OCI-M1 (cell line): ENCODE measurements at regions not wholly inside any gene's neighbourhood (a gene's known extent, or its start where the extent isn't known, plus 50 kb on each side); places are given as distances from the start of the nearest gene placed in this dataset.
A peak's percentile ranks its signal among the peaks of the same experiment; 100 is the strongest.

Experiments
- DNase-seq: peaks from one replicate; lab custom pipeline; 2025; lab: John Stamatoyannopoulos, UW

DNA sequence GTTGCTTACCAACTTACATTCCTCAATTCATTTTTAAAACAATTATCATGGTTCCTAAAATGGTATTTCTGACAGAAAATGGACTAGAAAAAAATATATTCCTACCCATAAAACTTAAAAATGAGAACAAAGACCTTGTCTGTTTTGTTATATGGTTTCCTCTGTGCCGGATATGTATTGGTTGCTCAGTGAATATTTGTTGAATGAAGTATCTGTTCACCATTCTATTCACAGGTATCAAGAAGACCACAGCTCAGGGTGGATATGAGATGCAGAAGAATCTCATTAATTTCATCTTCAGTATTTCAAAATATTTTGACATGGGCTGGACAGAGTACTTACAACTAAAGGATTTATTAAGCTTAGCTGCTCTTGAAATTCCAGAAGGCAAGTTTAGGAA, 58.1 kb downstream of the TUSC7 start:
- DNase-seq: no peak

DNA sequence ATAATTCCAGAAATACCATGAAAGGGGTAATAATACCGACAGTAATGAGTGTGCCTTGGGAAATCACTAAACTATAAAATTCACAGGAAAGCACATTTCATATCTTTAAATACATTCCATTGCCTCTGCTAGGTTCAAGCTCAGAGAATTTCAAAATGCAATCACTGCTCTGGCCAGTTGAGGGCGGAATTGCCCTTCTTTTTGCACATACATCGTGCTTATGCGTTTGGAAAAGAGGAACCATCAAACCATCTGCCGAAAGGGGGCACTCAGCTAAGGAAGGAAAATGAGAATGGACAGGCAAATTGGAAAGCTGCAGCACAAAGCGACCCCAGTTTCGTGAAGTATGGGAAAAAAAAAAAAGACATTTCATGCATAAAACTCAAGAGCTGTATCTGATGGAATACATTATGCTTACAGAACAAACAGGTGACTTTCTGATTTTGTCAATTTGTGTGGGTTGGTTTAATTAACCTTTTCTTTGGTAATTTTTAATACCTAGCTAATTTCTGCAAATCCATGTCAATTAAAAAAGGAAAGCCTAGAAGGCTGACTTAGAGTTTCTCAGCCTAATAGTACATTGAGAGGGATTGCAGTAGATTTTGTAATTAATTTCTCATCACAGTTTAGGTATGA, 61.4 kb downstream of the TUSC7 start:
- peak; percentile 92 for DNase-seq

DNA sequence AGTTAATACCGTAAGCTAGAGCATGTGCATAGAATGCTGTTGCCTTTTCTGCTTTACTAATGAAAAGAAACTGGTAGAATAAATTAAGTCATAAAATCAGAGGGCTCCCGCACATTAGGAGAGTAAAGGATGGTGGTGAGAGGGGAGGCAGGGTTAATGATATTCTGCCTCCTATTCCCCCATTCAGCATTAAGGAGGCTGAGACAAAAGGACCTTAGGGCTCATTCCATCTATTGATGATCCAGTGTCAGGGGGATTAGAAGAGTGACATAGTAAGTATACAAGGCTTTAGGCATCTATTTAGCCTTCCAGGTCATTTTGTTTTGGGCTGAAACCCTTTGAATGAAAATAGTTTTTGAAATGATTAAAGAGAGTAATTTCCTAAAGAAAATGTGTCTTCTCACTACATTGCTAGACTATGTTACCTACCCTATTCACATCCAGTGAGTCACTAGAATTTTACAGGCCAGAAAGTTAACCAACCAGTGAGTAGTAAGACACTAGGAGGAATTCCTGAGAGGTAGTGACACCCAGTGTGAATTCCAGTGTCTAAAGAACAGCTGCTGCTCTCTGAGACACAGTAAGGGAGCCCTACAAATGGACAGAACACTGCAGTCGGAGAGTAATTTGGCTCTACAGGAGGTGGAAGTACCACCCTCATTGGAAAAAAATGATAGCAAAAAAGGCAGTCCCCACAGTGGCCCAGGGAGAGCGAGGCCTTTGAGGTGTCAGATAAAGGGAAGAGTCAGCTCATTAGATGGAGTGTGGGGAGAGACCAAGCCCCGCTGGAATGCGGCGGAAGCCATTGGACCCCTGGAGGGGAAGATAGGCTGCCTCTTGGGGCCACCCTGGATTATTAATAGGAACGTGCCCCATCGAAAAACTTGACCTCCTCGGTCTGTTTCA, 67.6 kb downstream of the TUSC7 start:
- no peak for DNase-seq

DNA sequence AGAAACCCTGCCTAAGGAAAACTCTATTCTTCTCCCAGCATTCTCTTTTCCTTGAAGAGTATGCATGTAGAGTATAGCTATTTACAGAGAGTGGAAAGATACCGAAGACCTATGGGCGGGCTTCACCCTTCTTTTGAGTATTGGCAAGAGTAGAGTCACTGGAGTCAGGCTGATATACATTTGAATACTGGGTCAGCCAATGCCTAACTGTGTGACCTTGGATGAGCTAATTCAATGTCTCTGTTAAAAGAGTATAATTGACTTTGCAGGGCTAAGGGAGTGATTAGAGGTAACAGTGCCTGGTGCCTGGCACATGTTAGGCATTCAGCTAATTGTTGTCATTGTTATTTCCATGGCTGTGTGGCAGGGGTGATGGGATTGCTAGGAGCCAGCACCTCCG, 75.6 kb downstream of the TUSC7 start:
- DNase-seq: no peak

DNA sequence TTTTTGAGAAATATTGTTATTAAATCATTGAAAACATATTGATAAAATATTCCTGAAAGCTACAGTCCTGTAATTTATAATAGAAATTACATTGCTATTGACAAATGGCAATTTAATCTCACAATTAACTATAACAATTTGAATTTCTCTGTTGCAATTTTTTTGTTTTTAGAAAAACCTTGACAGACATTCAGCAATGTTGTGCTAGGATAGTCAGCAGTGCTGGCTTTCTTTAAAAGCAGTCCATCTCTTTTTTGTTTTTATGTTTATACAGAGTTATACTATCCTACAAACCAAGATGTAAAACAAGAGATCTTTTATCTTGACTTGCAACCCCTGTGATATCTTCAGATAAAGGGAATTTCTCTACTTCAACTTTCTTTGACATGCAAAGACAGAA, 93.1 kb downstream of the TUSC7 start:
- DNase-seq: no peak

DNA sequence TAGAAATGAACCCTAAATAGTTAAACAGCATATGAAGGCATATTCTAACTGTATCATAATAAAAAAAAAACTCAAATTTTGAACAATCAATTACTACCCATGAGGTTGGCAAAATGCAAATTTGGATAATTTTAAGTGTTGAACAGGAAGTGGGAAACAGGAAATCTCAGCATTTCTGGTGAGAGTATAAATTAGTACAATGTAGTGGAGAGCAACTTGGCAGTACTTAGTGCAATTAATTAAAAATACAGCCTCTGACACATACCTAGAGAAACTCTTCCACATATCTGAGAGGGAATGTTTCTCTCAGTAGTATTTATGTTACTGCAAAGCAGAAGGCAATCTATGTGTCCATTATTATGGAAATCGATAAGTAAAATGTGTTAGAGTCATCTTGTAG, 96.8 kb downstream of the TUSC7 start:
- no peak for DNase-seq

DNA sequence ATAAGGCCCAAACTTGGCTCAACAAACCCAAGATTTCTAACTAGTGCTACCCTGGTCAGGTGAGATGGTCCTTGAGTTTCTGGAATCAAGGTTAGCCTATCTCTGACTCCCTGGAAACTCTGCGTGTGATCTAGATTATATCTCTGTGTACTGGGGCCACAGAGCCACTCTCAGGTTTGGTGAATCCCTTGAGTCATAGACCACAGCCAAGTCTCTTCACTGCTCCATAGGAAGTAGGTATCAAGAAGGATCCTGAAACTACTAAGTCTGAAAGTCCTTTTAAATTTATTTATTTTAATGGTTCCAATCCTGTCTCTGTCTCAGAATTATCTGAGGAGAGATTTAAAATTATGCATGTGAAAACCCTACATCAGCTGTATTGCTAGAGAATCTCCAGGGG, 99.1 kb downstream of the TUSC7 start:
- no peak for DNase-seq

DNA sequence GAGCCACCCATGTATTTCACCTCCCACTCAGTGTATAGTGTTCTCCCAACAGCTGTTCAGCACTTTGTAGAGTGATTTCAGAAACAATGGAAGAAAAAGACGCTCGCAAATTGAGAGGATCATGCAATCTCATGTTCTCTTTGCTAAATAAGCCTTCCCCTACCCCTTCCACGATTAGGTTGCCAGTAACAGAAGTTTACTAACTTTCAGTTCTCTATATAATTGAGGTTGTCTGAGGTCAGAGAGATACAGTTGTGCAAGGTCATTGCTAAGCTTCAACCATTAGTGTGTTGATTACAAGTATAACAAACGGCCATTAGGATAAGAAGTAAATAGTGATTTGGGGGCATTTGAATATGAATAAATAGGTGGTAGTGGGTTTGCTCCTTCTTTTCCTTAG, 99.6 kb downstream of the TUSC7 start:
- DNase-seq: peak; percentile 18

DNA sequence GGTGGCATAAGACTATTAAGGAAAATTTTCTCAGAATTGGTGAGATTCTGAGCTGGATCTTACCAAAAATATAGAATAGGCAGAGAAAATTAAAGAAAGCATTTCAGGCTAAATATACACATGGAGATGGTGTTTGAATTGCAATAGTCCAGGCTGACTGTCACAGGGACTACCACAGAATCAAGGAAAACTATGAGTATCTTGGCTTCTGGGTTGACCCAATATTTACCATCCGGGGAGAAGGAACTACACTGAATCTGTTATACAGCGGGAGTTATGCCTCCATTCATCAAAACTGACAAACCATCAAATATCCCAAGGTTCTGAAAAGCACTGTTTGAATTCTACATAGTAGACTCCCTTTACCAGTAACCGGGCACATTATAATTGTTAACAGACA, 102.2 kb downstream of the TUSC7 start:
- DNase-seq: no peak

DNA sequence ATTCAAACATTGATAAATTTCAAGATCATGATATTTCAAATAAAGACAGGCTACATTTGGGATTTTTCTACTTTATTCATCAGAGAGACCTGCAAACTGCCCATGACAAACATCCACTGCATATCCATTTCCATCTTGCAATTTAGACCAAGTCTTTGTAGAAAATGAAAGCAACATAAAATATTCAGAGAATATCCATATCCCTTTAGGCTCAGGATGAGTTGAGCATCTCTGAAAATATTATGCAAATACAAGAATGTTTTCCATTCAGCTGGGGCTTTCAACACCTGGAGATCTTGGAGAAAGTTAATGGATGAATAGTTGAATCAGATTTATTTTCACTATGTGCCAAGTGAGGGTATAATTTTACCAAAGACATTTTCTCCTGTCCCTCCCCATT, 103.4 kb downstream of the TUSC7 start:
- DNase-seq: no peak

DNA sequence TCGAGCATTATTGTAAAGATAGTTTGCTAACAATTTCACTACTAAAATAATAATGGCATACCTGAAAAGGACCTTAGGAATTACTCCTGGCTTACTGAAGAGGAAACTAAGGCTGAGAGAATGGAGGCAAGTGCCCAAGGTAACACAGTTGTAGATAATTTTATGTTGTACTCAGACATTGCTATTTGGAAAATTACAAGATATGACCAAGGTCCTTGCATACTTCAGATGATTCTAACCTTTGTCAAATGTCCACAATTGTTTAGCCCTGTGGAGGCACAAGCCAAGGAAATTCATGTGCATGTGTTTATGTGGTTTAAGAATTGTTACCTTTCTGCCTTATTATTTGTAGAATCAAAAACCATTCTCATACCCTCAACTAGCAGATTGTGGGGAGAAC, 105.7 kb downstream of the TUSC7 start:
- DNase-seq: no peak

DNA sequence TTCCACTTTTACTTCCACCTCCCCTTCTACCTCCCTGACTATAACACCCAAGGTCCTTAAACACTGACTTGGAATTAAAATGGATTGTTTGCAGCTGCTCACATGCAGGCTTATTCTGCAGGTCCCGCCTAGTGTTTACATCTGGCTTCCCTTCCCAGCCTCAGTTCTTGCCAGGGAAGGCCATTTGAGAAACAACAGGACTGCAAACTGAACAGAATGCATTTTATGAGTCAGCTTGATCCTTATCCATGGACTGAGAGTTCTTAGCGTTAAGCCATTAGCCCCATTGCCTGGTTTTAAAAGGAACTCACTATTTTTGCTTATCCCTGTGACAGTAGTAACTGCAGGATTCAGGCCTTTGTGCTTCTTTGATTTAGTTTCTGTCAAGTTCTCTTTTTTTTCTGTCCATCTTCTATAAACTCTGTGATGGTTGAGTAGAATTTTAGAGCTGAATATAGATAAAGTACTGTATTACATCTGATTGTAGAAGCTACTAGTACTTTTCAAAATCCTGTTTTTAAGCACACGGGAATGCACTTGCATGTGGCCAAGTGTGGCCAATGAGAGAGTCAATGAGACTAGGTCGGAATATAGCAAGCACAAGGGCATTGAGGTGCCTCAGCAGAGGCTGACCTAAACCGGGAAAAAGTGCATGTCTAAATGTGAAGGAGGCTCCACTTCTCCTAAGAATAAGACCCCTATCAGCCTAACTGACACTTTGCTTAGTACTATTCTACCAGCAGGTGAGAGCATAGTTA, 106.4 kb downstream of the TUSC7 start:
- DNase-seq: peak; percentile 39

DNA sequence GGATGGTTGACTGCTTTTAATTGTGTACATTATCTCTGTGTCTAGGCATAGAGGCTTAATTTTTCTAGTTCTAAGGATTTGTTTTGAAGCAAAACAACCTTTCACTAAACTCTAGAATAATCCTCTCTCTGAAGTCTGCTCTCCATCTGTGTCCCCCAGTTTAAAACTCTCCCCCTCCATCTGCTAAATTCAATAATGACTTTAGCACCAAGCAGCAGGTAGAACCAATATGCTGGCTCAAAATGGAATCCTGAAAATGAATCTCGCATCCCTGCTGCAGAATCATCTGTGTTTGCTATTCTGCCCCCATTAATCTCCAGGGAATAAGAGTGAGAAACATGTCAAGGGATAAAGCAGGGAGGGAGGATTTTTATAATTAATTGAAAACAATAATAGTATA, 111.8 kb downstream of the TUSC7 start:
- DNase-seq: no peak

DNA sequence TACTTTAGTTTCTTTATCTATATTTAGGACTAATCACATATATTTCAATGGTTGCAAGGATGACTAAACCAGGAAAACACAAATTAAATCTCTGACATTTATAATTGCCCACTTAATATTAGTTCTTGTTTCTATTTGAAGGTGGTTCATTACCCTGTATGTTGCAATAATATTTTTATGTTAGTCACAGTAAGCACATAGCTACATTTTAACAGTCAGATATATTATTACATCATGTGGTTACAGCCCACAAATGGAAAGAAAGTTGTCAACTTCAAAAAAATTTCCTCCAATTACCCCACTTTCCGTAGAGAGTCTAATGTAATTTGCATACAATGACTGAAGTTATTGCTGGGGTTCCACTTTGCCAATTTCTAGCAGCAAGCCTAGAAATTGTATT, 114.6 kb downstream of the TUSC7 start:
- no peak for DNase-seq

DNA sequence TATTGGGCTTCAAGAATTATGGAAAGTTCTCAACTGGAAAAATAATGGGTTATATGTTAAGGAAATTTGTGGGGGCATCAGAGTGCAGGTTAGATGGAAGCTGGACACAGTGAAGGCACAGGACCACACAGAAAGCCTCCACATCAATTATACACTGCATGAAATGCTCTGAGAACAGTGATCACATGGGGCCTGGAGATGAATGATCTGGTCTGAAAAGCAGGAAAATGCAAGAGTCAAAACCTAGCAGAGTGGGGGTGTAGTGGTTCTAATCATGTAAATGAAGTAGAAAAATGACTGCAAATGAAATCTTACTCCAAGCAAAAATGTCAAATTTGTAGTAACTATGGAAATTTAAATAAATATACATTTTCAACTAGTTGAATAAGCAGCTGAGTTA, 123.6 kb downstream of the TUSC7 start:
- no peak for DNase-seq

DNA sequence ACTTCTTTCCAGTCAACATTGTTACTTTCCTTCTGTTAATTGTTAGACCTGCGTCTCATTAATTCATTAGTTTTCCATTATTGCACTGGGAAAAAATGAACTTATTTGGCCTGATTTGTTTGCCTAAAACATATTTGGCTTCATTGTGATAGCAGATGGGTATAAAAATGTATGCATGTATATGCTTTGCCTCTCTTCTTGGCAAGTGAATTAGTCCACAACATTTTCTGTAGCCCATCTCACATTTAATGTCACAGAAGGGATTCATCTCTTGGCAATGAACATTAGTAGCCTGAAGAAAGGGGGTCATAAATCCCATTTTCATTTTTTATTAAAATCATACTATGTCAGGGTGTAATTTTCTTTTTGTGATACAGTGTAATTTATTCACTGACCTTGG, 125.2 kb downstream of the TUSC7 start:
- DNase-seq: no peak

DNA sequence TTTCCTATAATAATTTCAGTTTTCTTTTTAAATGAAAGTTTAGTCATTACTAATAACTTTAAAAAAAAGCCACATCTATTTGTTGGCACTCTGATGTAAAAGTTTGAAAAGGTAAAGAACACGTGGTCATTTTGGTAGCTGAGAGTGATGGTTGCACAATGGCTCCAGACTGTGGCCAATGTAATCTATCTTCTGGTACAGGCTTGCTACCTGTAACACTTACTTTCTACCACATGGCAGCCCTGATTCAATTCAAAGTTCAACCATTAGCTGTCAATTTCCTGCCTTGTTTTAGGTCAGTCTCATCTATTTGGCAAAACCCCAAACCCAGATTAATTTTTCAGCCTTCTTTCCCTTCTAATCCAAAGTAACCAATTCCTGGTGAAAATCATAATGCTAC, 126.1 kb downstream of the TUSC7 start:
- no peak for DNase-seq

DNA sequence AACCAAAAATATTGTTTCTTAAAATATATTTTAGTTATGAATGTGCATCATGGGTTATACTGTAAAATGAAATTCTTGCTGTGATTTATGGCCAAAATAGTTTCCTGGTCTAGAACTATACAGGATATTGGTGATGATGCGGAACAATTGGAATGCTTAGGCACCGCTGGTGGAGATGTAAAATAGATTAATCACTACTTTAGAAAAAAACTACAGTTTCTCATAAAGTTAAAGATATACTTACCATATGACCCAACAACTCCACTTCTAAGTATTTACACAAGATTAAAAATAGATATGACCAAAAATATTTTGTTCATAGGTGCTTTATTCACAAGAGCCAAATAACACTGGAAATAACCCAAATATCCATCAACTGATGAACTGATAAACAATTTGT, 126.7 kb downstream of the TUSC7 start:
- no peak for DNase-seq

DNA sequence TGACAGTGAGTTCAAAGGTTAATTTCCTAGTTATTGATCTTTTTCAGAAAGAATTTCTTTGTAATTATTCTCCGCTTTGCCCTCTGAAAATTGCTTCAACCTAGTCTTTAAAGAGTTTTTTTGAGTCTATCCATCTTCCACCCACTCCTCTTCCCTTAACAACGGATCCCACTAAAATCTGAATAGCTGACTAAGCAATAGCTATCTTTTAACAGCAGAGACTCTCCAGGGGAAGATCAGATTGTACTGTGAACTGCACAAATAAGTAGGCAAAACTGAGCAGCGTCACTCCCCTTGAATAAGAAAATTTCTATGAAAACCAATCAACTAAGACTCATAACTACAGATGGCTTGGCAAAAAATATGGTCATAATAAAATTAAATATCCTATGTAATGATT, 127.9 kb downstream of the TUSC7 start:
- no peak for DNase-seq

DNA sequence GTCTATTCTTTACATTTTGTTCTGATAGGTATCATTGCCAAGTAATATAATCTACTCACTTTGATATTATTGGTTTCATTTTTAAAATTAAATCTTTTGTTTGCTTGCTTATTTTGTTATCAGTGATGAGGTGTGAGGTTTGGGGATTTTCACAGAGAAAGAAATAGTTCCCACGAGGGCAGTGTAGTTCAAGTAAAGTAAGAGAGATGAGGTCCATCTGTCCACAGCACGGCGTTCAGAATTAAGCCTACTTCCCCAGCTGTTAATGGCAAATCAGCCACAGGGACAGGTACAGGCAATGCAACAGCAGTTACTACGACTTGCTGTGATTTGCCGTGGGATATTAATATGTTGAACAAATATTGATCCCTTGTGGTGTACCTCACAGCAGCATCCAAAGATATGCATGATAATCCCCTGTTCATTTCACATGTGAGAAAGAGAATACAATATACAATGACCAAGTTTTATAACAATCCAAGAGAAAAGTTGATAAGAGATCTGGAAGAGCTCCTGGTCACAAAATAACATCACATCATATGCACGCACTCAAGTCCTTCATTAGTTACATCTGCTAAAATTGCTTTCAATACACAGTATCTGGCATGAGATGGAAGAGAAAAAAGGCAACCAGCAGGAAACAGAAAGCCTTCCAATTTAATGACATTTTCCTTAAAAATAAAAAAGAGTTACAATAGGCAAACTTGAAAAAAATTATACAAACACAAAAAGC, 131.6 kb downstream of the TUSC7 start:
- no peak for DNase-seq

DNA sequence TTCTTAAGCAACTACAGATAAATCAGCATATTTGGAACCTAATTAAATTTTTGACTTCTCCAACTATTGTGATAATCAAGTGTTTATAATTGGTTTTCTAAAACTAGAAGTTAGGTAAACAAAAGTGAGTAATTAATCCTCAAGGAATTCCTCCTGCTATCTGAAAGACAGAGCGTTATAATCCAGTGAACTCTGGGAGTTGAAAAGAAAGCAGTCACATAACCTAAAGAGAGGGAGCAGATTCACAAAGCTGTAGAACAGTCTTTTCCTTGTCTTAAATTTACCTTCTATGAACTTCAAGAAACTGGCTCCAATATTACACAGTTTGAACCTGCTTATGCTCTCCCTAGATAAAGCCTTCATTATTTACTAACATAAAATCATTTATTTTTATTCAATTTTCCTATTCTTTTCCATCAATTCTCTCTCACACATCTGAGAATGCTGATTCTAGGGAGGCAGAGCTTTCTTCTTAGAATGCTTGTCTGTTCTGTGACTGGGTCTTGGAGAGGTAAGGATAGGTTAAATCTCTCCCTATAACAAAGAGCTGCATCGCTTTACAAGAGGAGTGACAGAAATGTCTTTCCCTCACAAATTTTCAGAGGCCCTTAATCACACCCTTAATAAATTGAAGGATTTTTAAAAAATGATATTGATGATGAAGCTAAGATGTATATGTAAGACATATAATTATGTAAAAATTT, 132.8 kb downstream of the TUSC7 start:
- DNase-seq: no peak
